HG02623 (cell line): ENCODE measurements at regions not wholly inside any gene's neighbourhood (a gene's known extent, or its start where the extent isn't known, plus 50 kb on each side); places are given as distances from the start of the nearest gene placed in this dataset.

Source experiments
- ATAC-seq: cut with Tn5 transposase; IDR thresholded peaks from one replicate; pipeline ENCODE4 v1.9.1; 2021; ENCODE audit warnings: moderate library complexity; ENCODE audit not compliant: unreplicated experiment

DNA sequence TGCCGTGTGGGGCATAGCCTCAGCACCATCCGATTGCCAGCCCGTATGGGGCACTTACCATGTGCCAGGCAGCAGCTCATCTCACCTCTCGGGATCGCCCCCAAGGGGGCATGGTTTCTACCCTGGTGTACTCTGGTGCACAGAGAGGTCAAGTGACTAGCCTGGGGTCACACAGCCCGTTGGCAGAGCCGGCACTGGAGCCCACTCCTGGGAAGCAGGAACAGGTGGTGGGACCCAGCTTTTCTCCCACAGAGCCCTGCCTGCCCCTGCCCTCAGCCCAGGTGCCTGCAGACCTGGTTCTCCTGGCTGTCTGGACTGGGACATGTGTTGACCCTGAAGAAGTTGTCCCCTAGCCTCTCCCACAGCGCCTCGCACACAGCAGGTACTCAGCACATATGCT, 141.8 kb upstream of the CIBAR2 start:
- ATAC-seq = no peak

DNA sequence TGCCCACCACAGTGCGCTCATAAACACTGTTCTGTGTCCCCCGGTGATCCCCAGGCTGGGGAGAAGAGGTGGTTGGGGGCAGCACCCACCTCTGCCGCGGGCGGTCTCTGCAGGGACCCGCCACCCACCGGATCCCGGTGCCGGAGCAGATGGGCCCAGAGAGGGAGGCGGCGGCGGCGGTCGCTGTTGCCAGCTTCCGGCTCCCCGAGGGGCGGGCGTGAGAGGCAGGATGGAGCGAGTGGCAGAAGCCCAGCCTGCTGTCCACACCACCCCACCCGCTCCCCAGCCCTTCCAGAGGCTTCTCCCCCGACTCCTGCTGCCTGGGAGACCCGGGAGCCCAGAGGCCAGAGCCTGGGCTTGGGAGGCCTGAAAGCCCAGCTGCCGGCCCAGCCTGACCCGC, 142.6 kb upstream of the CIBAR2 start:
- ATAC-seq = no peak

DNA sequence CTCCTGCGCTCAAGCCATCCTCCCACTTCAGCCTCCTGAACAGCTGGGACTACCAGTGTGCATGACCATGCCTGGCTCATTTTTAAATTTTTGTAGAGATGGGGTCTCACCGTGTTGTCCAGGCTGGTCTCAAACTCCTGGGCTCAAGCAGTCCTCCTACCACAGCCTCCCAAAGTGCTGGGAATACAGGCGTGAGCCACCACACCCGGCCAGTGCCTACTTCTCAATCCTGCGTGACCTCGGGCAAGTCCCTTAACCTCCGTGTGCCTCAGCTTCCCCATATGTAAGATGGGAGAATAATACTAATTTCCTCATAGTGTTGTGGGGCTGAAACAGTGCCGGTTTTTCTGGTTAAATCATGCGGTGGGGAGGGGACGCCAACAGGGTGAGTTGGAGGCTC, 143.5 kb upstream of the CIBAR2 start:
- no peak for ATAC-seq

DNA sequence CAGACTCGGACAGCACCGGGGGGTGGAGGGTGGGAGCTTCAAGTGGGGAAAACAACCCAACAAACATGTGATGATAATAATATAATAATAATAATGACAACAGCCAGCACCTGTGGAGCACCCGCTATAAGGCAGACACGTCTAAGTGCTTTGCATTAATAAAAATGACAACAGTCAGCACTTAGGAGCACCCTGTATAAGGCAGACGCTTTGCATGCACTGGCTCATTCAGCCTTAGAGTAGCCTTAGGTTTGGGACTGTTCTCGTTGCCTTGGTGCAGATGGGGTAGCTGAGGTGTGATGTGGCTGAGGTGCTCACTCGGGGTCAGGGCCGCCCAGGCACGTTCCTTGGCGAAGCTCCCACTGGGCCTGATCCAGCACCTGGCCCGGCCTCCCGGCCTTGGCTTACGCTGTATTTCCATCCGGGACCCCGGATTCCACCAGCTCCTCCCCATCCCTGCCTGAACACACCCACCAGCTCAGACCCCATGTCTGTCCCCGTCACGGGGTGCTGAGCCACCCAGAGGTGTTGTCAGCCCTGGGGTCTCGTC, 144.0 kb upstream of the CIBAR2 start:
- no peak for ATAC-seq

DNA sequence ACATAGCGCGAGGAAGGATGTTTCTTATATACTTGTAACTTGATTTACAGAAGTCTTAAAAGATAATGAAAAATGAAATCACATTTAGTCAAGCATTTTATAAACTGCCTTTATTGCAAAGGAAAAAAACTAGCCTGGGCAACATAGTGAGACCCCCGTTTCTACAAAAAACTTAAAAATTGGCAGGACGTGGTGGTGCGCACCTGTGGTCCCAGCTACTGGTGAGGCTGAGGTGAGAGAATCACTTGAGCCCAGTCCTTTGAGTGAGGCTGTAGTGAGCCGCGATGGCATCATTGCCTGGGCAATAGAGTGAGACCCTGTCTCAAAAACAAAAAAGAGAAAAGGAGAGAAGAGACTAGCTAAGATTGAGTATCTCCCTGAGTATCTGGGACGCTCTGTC, 145.2 kb upstream of the CIBAR2 start:
- no peak for ATAC-seq

DNA sequence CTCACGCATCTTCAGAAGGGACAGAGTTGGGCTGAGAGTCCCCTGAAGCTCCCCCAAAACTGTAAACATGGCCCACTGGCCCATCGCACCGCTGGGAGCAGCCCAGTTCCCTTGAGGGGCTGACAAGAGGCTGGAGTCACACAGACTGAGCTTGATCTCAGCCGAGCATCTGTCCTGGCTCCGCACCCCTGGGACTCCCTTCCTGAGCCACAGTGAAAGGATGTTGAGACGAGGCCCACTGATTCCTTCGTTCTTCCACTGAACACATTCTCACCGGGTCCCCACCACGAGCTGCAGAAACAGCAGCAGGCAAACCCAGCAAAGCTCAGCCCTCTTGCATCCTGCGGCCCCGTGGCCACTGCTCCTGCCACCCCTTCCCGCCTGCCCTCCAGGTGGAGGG, 145.9 kb upstream of the CIBAR2 start:
- no peak for ATAC-seq

DNA sequence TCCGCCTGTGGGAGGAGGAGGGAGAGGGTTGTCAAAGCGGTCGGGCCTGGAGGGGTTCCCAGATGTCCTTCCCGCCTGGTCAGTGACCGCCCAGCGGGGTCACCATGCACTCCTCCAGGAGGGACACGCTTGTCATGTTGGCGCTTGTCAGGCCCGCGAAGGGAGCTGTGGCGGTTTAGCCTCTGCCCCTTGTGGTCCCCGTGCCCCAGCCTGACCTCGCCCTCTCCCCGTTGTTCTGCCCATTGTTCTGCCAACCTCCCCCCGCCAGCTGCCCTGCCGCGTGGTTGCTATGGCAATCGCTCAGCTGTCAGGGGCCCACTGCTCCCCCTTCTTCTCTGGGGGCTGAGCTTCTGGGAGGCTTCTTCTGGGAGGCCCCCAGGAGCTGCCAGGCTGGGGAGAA, 146.4 kb upstream of the CIBAR2 start:
- no peak for ATAC-seq

DNA sequence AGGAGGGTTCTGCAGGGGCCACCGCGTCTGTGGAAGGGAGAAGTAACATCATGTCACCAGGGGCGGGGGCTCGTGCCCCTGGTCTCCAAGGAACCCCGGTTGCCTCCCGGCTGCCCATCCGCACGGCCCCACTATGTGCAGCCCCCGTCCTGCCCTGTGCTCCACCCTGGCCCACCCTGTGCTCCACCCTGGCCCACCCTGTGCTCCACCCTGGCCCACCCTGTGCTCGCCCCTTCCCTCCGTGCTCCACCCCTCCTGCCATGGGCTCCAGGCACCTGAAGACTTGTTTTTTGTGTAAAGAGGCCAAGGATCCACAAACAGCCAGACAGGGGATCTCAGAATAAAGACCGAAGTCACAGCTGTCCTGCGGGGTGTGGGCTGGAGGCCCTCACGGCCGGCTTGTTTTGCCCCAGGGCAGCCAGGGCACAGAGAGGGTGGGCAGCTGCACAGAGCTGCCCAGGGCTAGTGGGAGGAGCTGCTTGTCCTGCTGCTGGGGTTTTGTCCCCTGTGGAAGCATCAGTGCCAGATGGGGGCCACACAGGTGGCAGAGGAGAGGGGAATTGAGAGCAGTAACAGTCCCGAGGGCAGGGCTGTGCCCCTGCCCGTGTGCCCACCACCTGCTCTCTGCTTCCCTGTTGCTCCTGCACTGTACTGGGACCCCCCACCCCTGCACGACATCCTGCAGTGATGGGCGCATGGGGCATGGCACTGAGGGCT, 147.0 kb upstream of the CIBAR2 start:
- no peak for ATAC-seq

DNA sequence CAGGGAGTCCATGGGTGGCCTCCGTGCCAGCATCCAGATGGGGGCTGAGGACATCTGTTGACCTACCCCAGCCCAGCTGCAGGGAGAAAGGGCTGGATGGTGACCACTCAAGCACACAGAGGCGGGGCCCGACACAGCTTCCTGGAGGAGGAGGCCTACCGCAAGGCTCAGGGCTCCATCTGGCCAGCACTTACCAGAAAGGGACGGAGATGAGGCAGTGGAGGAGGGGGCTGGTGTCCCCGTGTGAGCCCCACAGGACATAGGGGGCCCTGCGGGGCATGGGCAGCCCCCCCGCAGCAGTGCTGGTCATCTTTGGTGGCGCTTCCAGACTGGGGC, 147.5 kb upstream of the CIBAR2 start:
- no peak for ATAC-seq

DNA sequence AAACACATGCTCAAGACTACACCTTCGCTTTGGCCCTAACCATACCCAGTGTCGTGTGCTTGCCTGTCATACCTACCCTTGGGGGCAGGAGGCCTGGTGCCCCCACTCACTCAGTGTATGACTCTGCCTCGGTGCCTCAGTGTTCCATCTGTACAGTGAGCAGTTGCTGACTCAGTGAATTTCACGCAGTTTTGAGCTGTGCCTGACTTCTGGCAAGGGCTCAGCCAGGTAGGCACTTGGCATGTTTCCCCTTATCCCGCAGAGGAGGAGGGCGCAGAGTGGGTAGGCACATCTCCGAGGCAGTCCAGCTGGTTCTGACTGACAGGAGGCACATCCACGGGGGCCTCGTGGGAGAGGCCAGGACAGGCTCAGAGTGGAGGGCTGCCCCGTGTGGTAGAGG, 148.9 kb upstream of the CIBAR2 start:
- ATAC-seq = no peak

DNA sequence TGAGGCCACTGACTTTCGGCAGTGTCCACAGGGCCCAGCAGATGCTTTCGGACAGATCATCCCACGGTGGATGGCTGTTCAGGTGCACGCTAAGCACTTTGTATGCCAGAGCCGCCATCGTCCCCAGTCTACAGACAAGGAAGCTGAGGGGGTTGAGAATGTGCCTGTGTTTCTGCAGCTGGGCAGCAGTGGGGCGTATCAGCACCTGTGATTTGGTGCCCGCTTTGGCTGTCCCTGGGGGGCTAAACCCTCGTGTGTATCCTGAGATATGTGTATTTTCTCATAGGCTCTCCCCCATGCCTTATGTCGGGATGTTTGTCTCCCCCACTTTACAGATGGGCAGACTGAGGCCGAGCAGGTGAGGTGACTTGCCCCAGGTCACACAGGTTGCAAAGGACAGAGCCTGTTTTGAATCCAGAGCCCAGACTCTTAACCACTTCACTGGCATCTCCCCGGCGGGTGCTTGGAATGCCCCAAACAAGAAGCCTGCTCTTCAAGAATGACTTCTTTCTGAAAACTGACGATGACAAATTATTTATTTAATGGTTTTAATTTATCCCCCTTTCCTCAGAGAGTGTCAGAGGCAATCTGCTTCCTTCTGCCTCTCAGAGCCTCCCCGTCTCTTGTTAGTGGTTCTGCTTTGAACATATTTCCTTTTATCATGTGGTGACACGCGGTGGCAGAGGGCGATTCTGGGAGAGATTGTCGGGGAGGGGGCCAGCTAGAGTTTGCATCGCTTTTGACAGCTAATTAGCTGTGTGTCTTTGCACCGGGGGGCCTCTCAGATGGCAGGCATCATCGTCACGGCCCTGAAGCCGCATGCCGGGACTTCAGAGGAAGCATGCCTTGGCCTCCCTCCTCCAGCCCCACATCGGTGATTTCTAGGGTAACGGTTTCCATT, 149.6 kb upstream of the CIBAR2 start:
- ATAC-seq = no peak

DNA sequence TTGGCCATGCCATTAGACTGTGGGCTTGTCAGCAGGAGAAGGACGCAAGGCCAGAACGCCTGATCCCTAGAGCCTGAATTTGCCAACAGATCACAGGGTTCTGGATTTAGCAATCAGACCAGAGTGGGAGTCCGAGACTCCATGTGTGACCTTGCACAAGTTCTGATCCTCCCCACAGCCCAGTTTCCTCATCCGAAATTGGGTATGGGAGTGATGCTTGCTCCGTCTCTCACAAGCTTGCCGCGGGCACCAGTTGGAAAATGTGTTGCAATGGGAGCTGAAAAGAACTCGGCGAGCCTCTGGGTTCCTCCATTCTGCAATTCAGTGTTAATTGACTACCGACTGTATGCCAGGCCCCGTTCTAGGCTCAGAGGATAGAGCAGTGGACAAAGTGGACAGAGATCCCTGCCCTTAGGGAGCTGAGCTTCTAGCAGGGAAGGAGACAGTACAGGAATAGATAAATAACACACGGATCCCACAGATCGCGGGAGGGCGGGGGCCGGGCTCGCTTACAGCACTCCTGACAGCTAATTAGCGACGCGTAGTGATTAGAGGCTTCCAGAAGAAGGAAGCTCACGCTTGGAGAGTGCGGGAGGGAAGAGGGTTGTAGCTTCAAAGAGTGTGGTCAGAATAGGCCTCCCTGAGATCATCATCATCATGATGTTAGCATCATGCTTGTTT, 150.4 kb upstream of the CIBAR2 start:
- ATAC-seq = no peak

DNA sequence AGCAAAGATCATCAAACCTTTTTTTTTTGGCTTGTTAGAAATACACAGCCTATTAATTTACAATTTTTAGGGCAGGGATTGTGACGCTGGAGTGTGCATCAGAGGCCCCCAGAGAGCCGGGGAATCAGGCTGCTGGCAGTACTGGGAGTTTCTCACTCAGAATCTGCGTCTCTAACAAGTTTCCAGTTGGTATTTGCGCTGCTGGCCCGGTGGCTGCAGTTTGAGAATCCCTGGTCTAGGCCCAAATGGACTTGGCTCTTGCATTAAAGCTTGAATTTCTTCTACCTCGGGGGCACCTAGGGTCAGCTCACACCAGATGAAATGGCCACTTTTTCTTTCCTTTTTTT, 150.9 kb upstream of the CIBAR2 start:
- no peak for ATAC-seq

DNA sequence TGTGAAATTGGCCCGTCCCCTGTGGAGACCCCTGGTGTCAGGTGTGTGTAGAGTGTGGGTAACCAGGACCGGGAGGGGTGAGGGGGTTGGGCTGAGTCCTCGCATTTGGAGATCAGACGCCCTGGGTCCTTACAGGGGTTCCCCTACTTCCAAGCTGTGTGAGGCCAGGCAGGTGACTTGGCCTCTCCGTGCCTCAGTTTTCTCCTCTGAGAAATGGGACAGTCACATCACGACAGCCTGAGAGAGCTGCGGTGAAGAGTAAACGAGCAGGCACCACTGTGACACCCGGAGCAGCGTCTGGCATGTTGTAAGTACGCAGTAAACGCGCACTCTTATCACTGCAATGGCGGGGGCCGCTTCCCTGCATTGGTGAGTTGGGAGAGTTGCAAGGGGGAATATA, 152.5 kb upstream of the CIBAR2 start:
- ATAC-seq = no peak

DNA sequence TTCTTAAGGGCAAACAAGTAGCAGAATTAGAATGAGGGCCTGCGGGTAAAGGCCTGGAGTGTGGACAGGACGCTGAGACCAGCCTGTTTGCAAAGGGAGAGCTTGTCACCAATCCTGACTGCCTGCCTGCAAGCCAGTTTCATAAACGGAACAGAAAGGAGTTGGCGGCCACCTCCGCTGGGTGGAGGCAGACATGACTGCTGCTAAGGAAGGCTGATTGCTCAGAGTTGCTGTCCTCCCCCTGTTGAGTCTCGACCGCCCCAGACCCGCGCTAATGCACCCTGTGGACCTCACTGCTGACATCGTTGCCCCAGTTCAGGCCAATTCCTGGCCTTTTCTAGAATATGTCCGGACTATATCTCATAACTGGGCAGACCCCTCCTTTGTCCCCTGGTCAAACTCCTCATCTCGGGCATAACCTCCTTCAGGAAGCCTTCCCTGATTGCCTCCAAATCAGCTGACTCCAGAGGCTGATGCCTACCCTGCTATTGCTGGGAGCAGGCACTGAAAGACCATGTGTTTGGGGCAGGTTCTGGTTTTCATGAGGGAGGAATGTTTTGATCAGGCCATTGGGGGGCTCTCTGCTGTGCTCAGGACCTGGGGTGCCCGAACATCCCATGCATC, 153.0 kb upstream of the CIBAR2 start:
- no peak for ATAC-seq

DNA sequence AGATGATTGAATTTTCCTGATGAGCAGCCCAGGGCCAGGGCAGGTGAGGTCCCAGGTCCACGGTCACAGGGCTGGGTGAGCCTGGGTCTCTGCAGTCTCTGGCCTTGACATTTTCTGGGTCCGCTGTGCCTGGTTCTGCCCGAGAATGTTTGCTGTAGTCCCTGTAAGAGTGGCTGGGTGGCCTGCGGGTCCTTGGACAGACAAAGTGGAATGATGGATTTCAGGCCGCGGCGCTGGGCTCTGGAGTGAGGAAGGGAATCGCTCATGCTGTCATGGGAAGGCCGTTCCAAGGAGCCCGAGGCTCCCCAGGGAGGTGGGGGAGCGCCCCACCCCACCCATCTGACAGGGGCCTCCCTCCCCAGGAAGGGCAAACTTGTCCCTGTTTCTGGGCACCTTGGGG, 153.5 kb upstream of the CIBAR2 start:
- no peak for ATAC-seq

DNA sequence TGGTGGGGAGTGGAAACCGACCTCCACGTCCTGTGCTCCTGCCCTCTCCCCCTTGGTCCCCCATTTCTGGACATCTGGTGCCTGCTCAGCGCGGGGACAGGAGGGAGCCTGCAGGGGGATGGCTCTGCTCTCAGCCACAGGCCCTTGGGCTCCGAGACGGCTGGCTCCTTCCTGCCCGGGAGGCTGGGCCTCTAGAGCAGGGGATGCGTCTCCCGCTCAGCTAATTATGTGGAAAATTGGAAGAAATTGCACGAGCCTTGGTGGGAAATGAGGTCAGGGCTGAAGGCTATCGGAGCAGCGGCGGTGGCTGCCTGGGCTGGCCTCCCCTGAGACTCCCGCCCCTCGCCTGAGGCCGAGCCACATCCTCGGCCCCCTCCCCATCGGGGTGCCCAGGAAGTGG, 154.6 kb upstream of the CIBAR2 start:
- ATAC-seq = no peak

DNA sequence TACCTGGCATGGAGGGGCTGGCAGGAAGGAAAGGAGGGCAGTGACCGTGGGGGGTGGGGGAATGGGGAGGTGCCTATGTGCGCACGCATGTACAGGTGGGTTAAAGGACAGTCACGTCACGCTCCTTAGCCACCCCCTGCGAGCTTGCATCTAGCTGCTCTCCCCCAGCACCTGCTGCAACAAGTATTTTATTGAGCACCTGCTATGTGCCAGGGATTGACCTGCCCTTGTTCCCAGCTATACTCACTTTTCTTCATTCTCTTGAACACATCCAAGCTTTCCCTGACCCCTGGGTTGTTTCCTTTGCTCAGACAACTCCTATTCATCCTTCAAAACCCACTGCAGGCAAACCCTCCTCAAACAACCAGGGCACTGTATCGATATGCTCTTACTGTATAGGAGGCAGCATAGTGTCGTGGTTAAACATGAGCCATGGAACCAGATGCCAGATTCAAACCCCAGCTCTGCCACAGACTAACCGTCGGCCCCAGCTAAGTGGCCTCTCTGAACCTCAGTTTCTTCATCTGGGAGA, 155.2 kb upstream of the CIBAR2 start:
- ATAC-seq = no peak

DNA sequence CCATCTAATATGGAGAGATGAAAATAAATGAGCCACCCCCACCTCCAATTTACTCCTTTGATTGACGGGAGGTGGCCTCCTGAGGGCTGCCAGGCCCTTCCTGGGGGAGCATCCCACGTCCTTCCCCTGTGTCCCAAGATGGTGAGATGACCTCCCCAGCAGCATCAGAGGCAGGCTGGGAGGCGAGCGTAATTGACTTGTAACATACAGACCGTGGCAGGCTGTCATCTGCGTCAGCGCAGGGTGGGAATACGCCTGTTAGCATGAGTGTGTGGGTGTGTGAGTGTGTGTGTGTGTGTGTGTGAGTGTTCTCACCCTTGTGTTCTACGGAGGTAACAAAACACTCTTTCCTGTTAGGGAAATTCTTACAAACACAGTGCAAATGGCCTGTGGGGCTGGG, 156.9 kb upstream of the CIBAR2 start:
- no peak for ATAC-seq

DNA sequence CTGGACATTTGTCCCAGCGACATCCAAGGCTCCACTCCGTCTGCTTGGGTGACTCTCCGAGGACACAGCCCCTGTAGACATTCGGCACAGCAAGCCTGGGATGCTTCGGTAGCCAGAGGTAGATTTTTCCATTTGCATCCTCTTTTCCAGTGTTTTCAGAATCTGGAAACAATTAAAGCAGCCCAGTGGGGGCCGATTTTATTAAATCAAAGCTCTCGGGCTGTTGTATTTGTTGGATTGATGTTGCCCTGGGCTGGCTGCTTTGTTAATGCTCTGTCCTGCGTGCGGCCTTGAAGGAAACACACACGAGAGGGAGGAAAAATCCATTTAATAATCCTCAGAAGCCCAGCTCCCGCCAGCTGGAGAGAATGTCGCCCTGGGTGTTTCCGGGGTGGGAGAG, 158.1 kb upstream of the CIBAR2 start:
- no peak for ATAC-seq

DNA sequence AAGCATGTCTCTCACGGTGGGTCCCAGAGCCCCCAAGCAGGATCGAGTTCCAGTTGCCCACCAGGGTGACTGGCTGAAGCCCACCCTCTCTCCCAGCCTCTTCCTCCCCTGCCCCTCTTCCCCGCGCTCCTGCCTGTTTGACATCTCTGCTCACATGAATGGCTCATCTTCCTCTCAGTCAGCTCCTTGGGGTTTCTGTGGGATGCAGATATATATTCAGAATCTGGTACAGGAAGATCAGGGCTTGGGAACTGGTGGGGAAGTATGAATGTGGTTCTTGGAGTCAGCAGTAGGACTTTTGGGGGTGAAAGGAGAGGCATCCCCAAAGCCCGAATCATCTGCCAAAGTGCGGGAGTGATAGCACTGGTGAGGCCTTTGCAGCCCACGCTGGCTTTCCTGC, 158.9 kb upstream of the CIBAR2 start:
- ATAC-seq = no peak
